ENCODE measurements at regions not wholly inside any gene's neighbourhood (a gene's known extent, or its start where the extent isn't known, plus 50 kb on each side); places are given as distances from the start of the nearest gene placed in this dataset.

DNA sequence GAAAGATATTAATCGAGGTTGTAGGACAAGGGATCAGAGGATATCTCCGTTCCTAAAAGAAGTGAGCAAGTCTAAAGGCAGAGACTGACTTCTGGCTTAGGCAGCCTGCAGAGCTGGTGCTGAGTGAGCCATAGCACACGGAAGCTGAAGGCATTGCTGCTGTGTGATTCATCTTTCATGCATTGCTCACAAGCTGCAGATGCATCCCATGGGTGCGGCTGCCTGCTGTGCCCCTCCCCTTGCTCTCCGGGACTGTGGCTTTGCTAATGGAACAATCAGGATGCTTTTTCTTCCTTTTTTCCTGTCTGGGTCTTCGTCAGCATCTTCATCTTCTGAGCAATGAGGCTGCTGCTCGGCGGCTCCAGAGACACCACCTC, 341.4 kb downstream of the DIRAS2 start:
- TF ChIP-seq, protein P1, sequence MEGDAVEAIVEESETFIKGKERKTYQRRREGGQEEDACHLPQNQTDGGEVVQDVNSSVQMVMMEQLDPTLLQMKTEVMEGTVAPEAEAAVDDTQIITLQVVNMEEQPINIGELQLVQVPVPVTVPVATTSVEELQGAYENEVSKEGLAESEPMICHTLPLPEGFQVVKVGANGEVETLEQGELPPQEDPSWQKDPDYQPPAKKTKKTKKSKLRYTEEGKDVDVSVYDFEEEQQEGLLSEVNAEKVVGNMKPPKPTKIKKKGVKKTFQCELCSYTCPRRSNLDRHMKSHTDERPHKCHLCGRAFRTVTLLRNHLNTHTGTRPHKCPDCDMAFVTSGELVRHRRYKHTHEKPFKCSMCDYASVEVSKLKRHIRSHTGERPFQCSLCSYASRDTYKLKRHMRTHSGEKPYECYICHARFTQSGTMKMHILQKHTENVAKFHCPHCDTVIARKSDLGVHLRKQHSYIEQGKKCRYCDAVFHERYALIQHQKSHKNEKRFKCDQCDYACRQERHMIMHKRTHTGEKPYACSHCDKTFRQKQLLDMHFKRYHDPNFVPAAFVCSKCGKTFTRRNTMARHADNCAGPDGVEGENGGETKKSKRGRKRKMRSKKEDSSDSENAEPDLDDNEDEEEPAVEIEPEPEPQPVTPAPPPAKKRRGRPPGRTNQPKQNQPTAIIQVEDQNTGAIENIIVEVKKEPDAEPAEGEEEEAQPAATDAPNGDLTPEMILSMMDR (IDR thresholded peaks at IDR 0.05; ENCODE audit: low read length): no peak
- TF ChIP-seq EZH2 (optimal IDR thresholded peaks at IDR 0.05; ENCODE audit: low read depth, low read length): no peak
